ENCODE measurements at regions not wholly inside any gene's neighbourhood (a gene's known extent, or its start where the extent isn't known, plus 50 kb on each side); places are given as distances from the start of the nearest gene placed in this dataset.

DNA sequence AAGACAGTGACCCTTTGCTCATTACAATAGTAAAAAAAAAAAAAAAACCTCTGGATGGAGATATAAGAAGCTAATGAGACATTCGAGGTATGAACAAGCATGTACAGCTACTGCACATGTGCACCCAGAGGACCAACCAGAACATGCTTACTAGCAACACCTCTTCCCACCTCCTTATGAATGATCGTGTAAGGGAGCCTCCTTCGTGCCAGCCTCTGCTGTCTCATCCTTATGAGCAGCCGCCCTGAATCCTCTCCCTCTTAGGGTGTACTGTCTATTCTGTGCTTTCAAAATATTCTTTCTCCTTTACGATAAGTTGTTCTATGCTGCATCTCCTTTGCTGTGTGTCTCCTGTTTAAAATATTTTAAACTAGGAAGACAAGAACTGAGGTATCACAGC lies 91.4 kb upstream of the ACSL3 start:
- CTCF ChIA-PET = interaction anchor here (1.2 kb wide), 1 partner anchor 170 kb away, joined by 3 read pairs; no protein-coding TSS in a partner anchor
- POLR2A ChIA-PET = no interaction called here
- H3K27me3 Mint-ChIP-seq (ENCODE audit: low read depth) = no peaks in the 10 kb centered on the region

GRCh38 chr2:222769941-222770340 lies 90.9 kb upstream of the ACSL3 start:
- ATAC-seq (no peak), DNase-seq (ENCODE audit: low spot score) (no peak)
- no peak overlapping the region for H3K27ac Mint-ChIP-seq
- no peaks in the 10 kb centered on the region for H3K36me3 Mint-ChIP-seq
- ChIA-PET POLR2A (no interaction called here), CTCF (interaction anchor here (1.2 kb wide), 1 partner anchor 169 kb away, joined by 3 read pairs; no protein-coding TSS in a partner anchor)
- no peak for TF ChIP-seq RELA (CRISPR knock-in tag; IDR thresholded peaks at IDR 0.05; ENCODE audit: borderline replicate concordance)
- no peak for TF ChIP-seq ZNF138 (CRISPR knock-in tag; conservative IDR thresholded peaks at IDR 0.05)
- TF ChIP-seq FOXK1 (CRISPR knock-in tag; IDR thresholded peaks at IDR 0.05) = no peak
- no peak for TF ChIP-seq TP53 (CRISPR knock-in tag; IDR thresholded peaks at IDR 0.05)
- TF ChIP-seq, protein P1, sequence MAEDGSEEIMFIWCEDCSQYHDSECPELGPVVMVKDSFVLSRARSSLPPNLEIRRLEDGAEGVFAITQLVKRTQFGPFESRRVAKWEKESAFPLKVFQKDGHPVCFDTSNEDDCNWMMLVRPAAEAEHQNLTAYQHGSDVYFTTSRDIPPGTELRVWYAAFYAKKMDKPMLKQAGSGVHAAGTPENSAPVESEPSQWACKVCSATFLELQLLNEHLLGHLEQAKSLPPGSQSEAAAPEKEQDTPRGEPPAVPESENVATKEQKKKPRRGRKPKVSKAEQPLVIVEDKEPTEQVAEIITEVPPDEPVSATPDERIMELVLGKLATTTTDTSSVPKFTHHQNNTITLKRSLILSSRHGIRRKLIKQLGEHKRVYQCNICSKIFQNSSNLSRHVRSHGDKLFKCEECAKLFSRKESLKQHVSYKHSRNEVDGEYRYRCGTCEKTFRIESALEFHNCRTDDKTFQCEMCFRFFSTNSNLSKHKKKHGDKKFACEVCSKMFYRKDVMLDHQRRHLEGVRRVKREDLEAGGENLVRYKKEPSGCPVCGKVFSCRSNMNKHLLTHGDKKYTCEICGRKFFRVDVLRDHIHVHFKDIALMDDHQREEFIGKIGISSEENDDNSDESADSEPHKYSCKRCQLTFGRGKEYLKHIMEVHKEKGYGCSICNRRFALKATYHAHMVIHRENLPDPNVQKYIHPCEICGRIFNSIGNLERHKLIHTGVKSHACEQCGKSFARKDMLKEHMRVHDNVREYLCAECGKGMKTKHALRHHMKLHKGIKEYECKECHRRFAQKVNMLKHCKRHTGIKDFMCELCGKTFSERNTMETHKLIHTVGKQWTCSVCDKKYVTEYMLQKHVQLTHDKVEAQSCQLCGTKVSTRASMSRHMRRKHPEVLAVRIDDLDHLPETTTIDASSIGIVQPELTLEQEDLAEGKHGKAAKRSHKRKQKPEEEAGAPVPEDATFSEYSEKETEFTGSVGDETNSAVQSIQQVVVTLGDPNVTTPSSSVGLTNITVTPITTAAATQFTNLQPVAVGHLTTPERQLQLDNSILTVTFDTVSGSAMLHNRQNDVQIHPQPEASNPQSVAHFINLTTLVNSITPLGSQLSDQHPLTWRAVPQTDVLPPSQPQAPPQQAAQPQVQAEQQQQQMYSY (CRISPR knock-in tag; IDR thresholded peaks at IDR 0.05) = no peak
- no peak for TF ChIP-seq STAT6 (CRISPR knock-in tag; conservative IDR thresholded peaks at IDR 0.05; ENCODE audit: low read depth)
- TF ChIP-seq ZNF416 (CRISPR knock-in tag; IDR thresholded peaks at IDR 0.05) = no peak
- TF ChIP-seq ZNF512 (CRISPR knock-in tag; IDR thresholded peaks at IDR 0.05; ENCODE audit: borderline replicate concordance) = no peak
- TF ChIP-seq RORB (CRISPR knock-in tag; IDR thresholded peaks at IDR 0.05) = no peak
- H3K27me3 Mint-ChIP-seq (ENCODE audit: low read depth) = no peaks in the 10 kb centered on the region
- H3K9me3 Mint-ChIP-seq = peaks cover 9% of the 10 kb centered on the region; the same call in 1 of the 2 replicates
- no peak overlapping the region for H3K4me3 Mint-ChIP-seq
- H3K4me1 Mint-ChIP-seq = peaks cover 3% of the 10 kb centered on the region

More for the DNA sequence above, 91.4 kb upstream of the ACSL3 start:
- DNase-seq (ENCODE audit: low spot score) (no peak), ATAC-seq (no peak)
- Mint-ChIP-seq H3K36me3 (no peaks in the 10 kb centered on the region), H3K4me1 (no peaks in the 10 kb centered on the region), H3K27ac (no peak overlapping the region), H3K4me3 (no peak overlapping the region), H3K9me3 (peaks cover 9% of the 10 kb centered on the region; the same call in 1 of the 2 replicates)
- TF ChIP-seq MYBL2 (CRISPR knock-in tag; IDR thresholded peaks at IDR 0.05) (no peak), ZNF317 (CRISPR knock-in tag; IDR thresholded peaks at IDR 0.05; ENCODE audit: borderline replicate concordance, low read depth) (no peak), E2F5 (CRISPR knock-in tag; IDR thresholded peaks at IDR 0.05) (no peak), ZBTB21 (CRISPR knock-in tag; IDR thresholded peaks at IDR 0.05; ENCODE audit: borderline replicate concordance) (no peak)
- TF ChIP-seq, protein P2, sequence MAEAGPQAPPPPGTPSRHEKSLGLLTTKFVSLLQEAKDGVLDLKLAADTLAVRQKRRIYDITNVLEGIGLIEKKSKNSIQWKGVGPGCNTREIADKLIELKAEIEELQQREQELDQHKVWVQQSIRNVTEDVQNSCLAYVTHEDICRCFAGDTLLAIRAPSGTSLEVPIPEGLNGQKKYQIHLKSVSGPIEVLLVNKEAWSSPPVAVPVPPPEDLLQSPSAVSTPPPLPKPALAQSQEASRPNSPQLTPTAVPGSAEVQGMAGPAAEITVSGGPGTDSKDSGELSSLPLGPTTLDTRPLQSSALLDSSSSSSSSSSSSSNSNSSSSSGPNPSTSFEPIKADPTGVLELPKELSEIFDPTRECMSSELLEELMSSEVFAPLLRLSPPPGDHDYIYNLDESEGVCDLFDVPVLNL (CRISPR knock-in tag; IDR thresholded peaks at IDR 0.05; ENCODE audit: borderline replicate concordance, low read depth) = no peak
- TF ChIP-seq, protein P3, sequence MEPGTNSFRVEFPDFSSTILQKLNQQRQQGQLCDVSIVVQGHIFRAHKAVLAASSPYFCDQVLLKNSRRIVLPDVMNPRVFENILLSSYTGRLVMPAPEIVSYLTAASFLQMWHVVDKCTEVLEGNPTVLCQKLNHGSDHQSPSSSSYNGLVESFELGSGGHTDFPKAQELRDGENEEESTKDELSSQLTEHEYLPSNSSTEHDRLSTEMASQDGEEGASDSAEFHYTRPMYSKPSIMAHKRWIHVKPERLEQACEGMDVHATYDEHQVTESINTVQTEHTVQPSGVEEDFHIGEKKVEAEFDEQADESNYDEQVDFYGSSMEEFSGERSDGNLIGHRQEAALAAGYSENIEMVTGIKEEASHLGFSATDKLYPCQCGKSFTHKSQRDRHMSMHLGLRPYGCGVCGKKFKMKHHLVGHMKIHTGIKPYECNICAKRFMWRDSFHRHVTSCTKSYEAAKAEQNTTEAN (CRISPR knock-in tag; IDR thresholded peaks at IDR 0.05) = no peak
- TF ChIP-seq, protein P4, sequence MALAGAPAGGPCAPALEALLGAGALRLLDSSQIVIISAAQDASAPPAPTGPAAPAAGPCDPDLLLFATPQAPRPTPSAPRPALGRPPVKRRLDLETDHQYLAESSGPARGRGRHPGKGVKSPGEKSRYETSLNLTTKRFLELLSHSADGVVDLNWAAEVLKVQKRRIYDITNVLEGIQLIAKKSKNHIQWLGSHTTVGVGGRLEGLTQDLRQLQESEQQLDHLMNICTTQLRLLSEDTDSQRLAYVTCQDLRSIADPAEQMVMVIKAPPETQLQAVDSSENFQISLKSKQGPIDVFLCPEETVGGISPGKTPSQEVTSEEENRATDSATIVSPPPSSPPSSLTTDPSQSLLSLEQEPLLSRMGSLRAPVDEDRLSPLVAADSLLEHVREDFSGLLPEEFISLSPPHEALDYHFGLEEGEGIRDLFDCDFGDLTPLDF (CRISPR knock-in tag; IDR thresholded peaks at IDR 0.05) = no peak
